H9 (cell line): ENCODE measurements at regions not wholly inside any gene's neighbourhood (a gene's known extent, or its start where the extent isn't known, plus 50 kb on each side); places are given as distances from the start of the nearest gene placed in this dataset.

ENCODE experiments used
- DNase-seq: peaks from one replicate; pipeline ENCODE4 v3.0.0-alpha.2; 2017
- H2AFZ ChIP-seq: one replicate; pipeline ENCODE4 v1.6.1; 2013; ENCODE audit warnings: mild to moderate bottlenecking, low read length, control low read depth, moderate library complexity
- H2AK5ac ChIP-seq: 2 replicates; pipeline ENCODE4 v1.6.1; 2013; ENCODE audit warnings: low read length, control low read depth, mixed read lengths; ENCODE audit not compliant: insufficient read length
- H2BK120ac ChIP-seq: one replicate; pipeline ENCODE4 v1.6.1; 2013; ENCODE audit warnings: low read depth, mild to moderate bottlenecking, low read length, control low read depth, inconsistent platforms; ENCODE audit not compliant: poor library complexity, severe bottlenecking
- H2BK12ac ChIP-seq: 2 replicates; pipeline ENCODE4 v1.6.1; 2013; ENCODE audit warnings: low read length, control low read depth, mixed read lengths, low read depth; ENCODE audit not compliant: insufficient read length
- H2BK15ac ChIP-seq: 2 replicates; pipeline ENCODE4 v1.6.1; 2013; ENCODE audit warnings: low read depth, low read length, control low read depth
- H2BK20ac ChIP-seq: one replicate; pipeline ENCODE4 v1.6.1; 2013; ENCODE audit warnings: low read depth, mild to moderate bottlenecking, low read length, control low read depth, inconsistent platforms; ENCODE audit not compliant: poor library complexity, severe bottlenecking
- H2BK5ac ChIP-seq: 2 replicates; pipeline ENCODE4 v1.6.1; 2013; ENCODE audit warnings: low read length, control low read depth, mixed read lengths; ENCODE audit not compliant: insufficient read length
- H3K14ac ChIP-seq: 2 replicates; pipeline ENCODE4 v1.6.1; 2013; ENCODE audit warnings: low read length, control low read depth; ENCODE audit not compliant: insufficient read depth
- H3K18ac ChIP-seq: 2 replicates; pipeline ENCODE4 v1.6.1; 2013; ENCODE audit warnings: low read depth, mild to moderate bottlenecking, mixed read lengths, low read length, control low read depth; ENCODE audit not compliant: insufficient read length
- H3K23ac ChIP-seq: 2 replicates; pipeline ENCODE4 v1.6.1; 2013; ENCODE audit warnings: low read length, control low read depth, mixed read lengths, low read depth; ENCODE audit not compliant: insufficient read length
- H3K23me2 ChIP-seq: 2 replicates; pipeline ENCODE4 v1.6.1; 2013; ENCODE audit warnings: low read depth, mild to moderate bottlenecking, mixed read lengths, low read length, control low read depth; ENCODE audit not compliant: insufficient read length, poor library complexity, severe bottlenecking
- H3K27ac ChIP-seq: 2 replicates; pipeline ENCODE4 v1.5.1; 2013; ENCODE audit warnings: low read length, control low read depth, mixed read lengths, low read depth; ENCODE audit not compliant: insufficient read length
- H3K27me3 ChIP-seq: 2 replicates; pipeline ENCODE4 v1.6.1; 2013; ENCODE audit warnings: low read length, control low read depth, inconsistent platforms; ENCODE audit not compliant: insufficient read depth
- H3K4ac ChIP-seq: 2 replicates; pipeline ENCODE4 v1.6.1; 2013; ENCODE audit warnings: low read depth, mild to moderate bottlenecking, control low read depth, inconsistent platforms, low read length, moderate library complexity
- H3K4me1 ChIP-seq: 2 replicates; pipeline ENCODE4 v1.6.1; 2013; ENCODE audit warnings: low read length, control low read depth, inconsistent platforms; ENCODE audit not compliant: insufficient read depth
- H3K4me2 ChIP-seq: 2 replicates; pipeline ENCODE4 v1.6.1; 2013; ENCODE audit warnings: low read length, control low read depth, mixed read lengths; ENCODE audit not compliant: insufficient read length, insufficient read depth
- H3K56ac ChIP-seq: 2 replicates; pipeline ENCODE4 v1.6.1; 2013; ENCODE audit warnings: low read depth, mild to moderate bottlenecking, mixed read lengths, low read length, control low read depth; ENCODE audit not compliant: insufficient read length
- H3K79me1 ChIP-seq: 2 replicates; pipeline ENCODE4 v1.6.1; 2013; ENCODE audit warnings: low read depth, mild to moderate bottlenecking, moderate library complexity, low read length, control low read depth, inconsistent platforms; ENCODE audit not compliant: insufficient read depth, poor library complexity, severe bottlenecking
- H3K79me2 ChIP-seq: 2 replicates; pipeline ENCODE4 v1.6.1; 2013; ENCODE audit warnings: low read length, control low read depth, inconsistent platforms; ENCODE audit not compliant: insufficient read depth
- H3K9ac ChIP-seq: 2 replicates; pipeline ENCODE4 v1.6.1; 2013; ENCODE audit warnings: low read length, control low read depth, mixed read lengths; ENCODE audit not compliant: insufficient read length; ENCODE audit errors: extremely low read depth
- H3K9me3 ChIP-seq: one replicate; pipeline ENCODE4 v1.6.1; 2013; ENCODE audit warnings: low read depth, low read length, inconsistent platforms; ENCODE audit not compliant: control insufficient read depth
- H3T11ph ChIP-seq: one replicate; pipeline ENCODE4 v1.6.1; 2013; ENCODE audit warnings: mild to moderate bottlenecking, low read length, control low read depth, inconsistent platforms
- H4K20me1 ChIP-seq: one replicate; pipeline ENCODE4 v1.6.1; 2013; ENCODE audit not compliant: control insufficient read depth, insufficient read length, insufficient read depth
- H4K5ac ChIP-seq: 2 replicates; pipeline ENCODE4 v1.6.1; 2013; ENCODE audit warnings: low read depth, mild to moderate bottlenecking, mixed read lengths, low read length, control low read depth; ENCODE audit not compliant: insufficient read length
- H4K8ac ChIP-seq: replicated peaks from 2 replicates; pipeline ENCODE4 v1.6.1; 2013; ENCODE audit warnings: low read length, control low read depth, mixed read lengths, low read depth; ENCODE audit not compliant: insufficient read length
- H4K91ac ChIP-seq: 2 replicates; pipeline ENCODE4 v1.6.1; 2013; ENCODE audit warnings: low read depth, mild to moderate bottlenecking, moderate library complexity, mixed read lengths, low read length, control low read depth; ENCODE audit not compliant: insufficient read length
- H3K27ac Mint-ChIP-seq, 3 experiments: 2 replicates in 2 of 3; 3 replicates in 1 of 3; pipeline ENCODE4 v1.8.0; 2020 to 2021; ENCODE audit warnings: mixed read lengths in 3 of 3, mild to moderate bottlenecking in 1 of 3, moderate library complexity in 1 of 3
- H3K27me3 Mint-ChIP-seq: 2 replicates; pipeline ENCODE4 v1.8.0; 2021; ENCODE audit warnings: low read depth, mild to moderate bottlenecking, moderate library complexity, mixed read lengths
- H3K36me3 Mint-ChIP-seq, 3 experiments: 2 replicates in 2 of 3; 3 replicates in 1 of 3; pipeline ENCODE4 v1.8.0; 2020 to 2021; ENCODE audit warnings: low read depth in 3 of 3, mixed read lengths in 3 of 3; ENCODE audit not compliant: insufficient read depth in 1 of 3
- H3K4me1 Mint-ChIP-seq, 2 experiments: 2 replicates each; pipeline ENCODE4 v1.8.0; 2020; ENCODE audit warnings: mixed read lengths in 2 of 2
- H3K4me3 Mint-ChIP-seq, 2 experiments: 2 replicates in 1 of 2; 3 replicates in 1 of 2; pipeline ENCODE4 v1.8.0; 2020 to 2021; ENCODE audit warnings: mild to moderate bottlenecking in 2 of 2, mixed read lengths in 2 of 2, moderate library complexity in 1 of 2
- H3K9me3 Mint-ChIP-seq, 2 experiments: 2 replicates in 1 of 2; 3 replicates in 1 of 2; pipeline ENCODE4 v1.8.0; 2020; ENCODE audit warnings: mild to moderate bottlenecking in 2 of 2, mixed read lengths in 2 of 2, moderate library complexity in 1 of 2
- WGBS: extraction: QIAGEN DNeasy Blood & Tissue Kit; methylation state at CpG from one replicate; pipeline ENCODE4 v1.1.7; 2013; ENCODE audit warnings: missing lambda C conversion rate, low lambda C conversion rate, mixed read lengths; ENCODE audit not compliant: insufficient read length; ENCODE audit errors: extremely low coverage; 5-methylcytosine and 5-hydroxymethylcytosine counted together
- TF ChIP-seq, protein P1 (sequence below): fragments of 200-600 bp; sonication (generic); conservative IDR thresholded peaks from 3 replicates; pipeline ENCODE4 v1.8.0; 2021; ENCODE audit warnings: antibody characterized with exemption, mild to moderate bottlenecking

DNA sequence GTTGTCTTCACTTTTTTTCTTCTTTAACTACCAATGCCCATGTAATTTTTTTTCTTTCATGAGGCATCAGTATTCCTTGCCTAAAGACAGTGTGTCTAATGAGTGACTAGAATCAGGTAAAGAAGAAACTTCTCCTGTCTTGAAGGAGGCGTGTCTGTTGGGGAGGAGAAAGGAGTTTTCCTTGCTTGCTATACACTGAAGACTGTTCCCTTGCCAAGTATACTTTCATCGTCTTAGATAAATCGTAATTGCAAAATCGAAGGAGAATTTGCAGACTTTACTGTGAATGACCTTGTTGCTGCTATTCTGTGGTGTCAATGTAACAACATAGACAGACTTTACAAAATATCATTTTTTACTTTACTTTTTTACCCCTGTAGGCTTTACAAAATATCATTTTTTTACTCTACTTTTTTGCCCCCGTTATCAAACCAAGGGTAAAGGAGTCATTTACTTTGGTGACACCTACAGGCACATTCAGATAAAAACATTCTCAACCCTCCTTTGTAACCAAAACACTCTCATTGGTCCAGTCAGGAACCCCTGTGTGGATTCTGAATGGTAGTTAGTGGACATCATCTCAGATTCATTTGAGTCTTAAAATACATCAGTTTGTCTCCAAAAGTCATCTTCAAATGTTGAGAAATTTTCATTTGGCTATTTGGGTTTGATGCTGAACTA is 232.4 kb downstream of the AHR start:
- no peaks in the 10 kb centered on the region for H3K9me3 ChIP-seq
- no peak overlapping the region for H3K27ac Mint-ChIP-seq
- no peaks in the 10 kb centered on the region for H3K36me3 Mint-ChIP-seq
- H3K4me1 ChIP-seq, result peaks cover 2% of the 10 kb centered on the region
- H4K91ac ChIP-seq, result no peak overlapping the region
- no peak overlapping the region for H3K4me2 ChIP-seq
- H3K79me1 ChIP-seq, result no peaks in the 10 kb centered on the region
- H2AFZ ChIP-seq, result no peak overlapping the region
- no peaks in the 10 kb centered on the region for H3K23me2 ChIP-seq
- no CpG with 5 or more reads among the region's 5 CpGs for WGBS
- H3K9me3 Mint-ChIP-seq, result no peaks in the 10 kb centered on the region
- H3K14ac ChIP-seq, result no peak overlapping the region
- TF ChIP-seq, protein P1, sequence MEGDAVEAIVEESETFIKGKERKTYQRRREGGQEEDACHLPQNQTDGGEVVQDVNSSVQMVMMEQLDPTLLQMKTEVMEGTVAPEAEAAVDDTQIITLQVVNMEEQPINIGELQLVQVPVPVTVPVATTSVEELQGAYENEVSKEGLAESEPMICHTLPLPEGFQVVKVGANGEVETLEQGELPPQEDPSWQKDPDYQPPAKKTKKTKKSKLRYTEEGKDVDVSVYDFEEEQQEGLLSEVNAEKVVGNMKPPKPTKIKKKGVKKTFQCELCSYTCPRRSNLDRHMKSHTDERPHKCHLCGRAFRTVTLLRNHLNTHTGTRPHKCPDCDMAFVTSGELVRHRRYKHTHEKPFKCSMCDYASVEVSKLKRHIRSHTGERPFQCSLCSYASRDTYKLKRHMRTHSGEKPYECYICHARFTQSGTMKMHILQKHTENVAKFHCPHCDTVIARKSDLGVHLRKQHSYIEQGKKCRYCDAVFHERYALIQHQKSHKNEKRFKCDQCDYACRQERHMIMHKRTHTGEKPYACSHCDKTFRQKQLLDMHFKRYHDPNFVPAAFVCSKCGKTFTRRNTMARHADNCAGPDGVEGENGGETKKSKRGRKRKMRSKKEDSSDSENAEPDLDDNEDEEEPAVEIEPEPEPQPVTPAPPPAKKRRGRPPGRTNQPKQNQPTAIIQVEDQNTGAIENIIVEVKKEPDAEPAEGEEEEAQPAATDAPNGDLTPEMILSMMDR, result peak; percentile 69
- no peak overlapping the region for H3T11ph ChIP-seq
- no peak overlapping the region for H3K4me3 Mint-ChIP-seq
- H3K27ac ChIP-seq, result no peak overlapping the region
- H3K18ac ChIP-seq, result no peak overlapping the region
- H2BK20ac ChIP-seq, result no peak overlapping the region
- no peaks in the 10 kb centered on the region for H3K27me3 ChIP-seq
- H3K27me3 Mint-ChIP-seq, result no peaks in the 10 kb centered on the region
- H2BK15ac ChIP-seq, result no peak overlapping the region
- no peak overlapping the region for H3K56ac ChIP-seq
- H3K79me2 ChIP-seq, result no peaks in the 10 kb centered on the region
- no peak for DNase-seq
- no peak overlapping the region for H3K9ac ChIP-seq
- no peak overlapping the region for H3K4ac ChIP-seq
- H4K8ac ChIP-seq, result no peak overlapping the region
- no peak overlapping the region for H2BK5ac ChIP-seq
- H2AK5ac ChIP-seq, result no peak overlapping the region
- no peak overlapping the region for H4K5ac ChIP-seq
- H3K4me1 Mint-ChIP-seq, result peaks cover 0 to 10% of the 10 kb centered on the region in 2 experiments; a peak in 2 of 4 replicates
- H2BK120ac ChIP-seq, result no peak overlapping the region
- H4K20me1 ChIP-seq, result no peaks in the 10 kb centered on the region
- no peak overlapping the region for H2BK12ac ChIP-seq
- no peak overlapping the region for H3K23ac ChIP-seq
